OCI-LY3 (cell line): ENCODE measurements at regions not wholly inside any gene's neighbourhood (a gene's known extent, or its start where the extent isn't known, plus 50 kb on each side); places are given as distances from the start of the nearest gene placed in this dataset.

Experiments used
- H2AFZ ChIP-seq: fragments of 200-600, 300-600 bp; shearing (Covaris generic); 2 replicates; pipeline ENCODE4 v1.6.0; 2014; ENCODE audit warnings: antibody characterized with exemption, low read depth, low read length
- H3K27ac ChIP-seq: fragments of 200-600, 300-600 bp; sonication (generic); 2 replicates; pipeline ENCODE4 v1.5.1; 2014; ENCODE audit warnings: mild to moderate bottlenecking, low read length, moderate library complexity, mixed read lengths
- H3K27me3 ChIP-seq: fragments of 200-600, 300-600 bp; sonication (generic); 2 replicates; pipeline ENCODE4 v1.6.1; 2014; ENCODE audit warnings: low read depth, low read length, mixed read lengths
- H3K36me3 ChIP-seq: fragments of 200-600, 300-600 bp; sonication (generic); replicated peaks from 2 replicates; pipeline ENCODE3; 2014; ENCODE audit warnings: low read depth, low read length, mixed read lengths
- H3K4me1 ChIP-seq: fragments of 300-600, 200-600 bp; sonication (generic); 2 replicates; pipeline ENCODE4 v1.6.1; 2014; ENCODE audit warnings: low read length, mixed read lengths
- H3K4me2 ChIP-seq: fragments of 200-600, 300-600 bp; sonication (generic); 2 replicates; pipeline ENCODE4 v1.6.1; 2014; ENCODE audit warnings: low read length, mixed read lengths
- H3K4me3 ChIP-seq: fragments of 300-600, 200-600 bp; sonication (generic); 2 replicates; pipeline ENCODE4 v1.5.1; 2014; ENCODE audit warnings: antibody characterized with exemption, mild to moderate bottlenecking, low read length, moderate library complexity
- H3K79me2 ChIP-seq: fragments of 300-600, 200-600 bp; shearing (Covaris generic); 2 replicates; pipeline ENCODE4 v1.6.1; 2014; ENCODE audit warnings: mild to moderate bottlenecking, low read length, mixed read lengths
- H3K9ac ChIP-seq: fragments of 300-600, 200-600 bp; shearing (Covaris generic); 2 replicates; pipeline ENCODE4 v1.6.0; 2014; ENCODE audit warnings: mild to moderate bottlenecking, low read length, moderate library complexity
- H3K9me3 ChIP-seq: fragments of 200-600, 300-600 bp; shearing (Covaris generic); 2 replicates; pipeline ENCODE4 v1.6.1; 2014; ENCODE audit warnings: low read length, mixed read lengths; ENCODE audit not compliant: insufficient read depth
- H4K20me1 ChIP-seq: fragments of 200-600, 300-600 bp; sonication (generic); 2 replicates; pipeline ENCODE4 v1.6.1; 2016; ENCODE audit warnings: low read length, mixed read lengths; ENCODE audit not compliant: insufficient read depth
- EZH2phosphoT487 ChIP-seq: fragments of 200-600 bp; shearing (Covaris generic); IDR thresholded peaks from 2 replicates; pipeline ENCODE4 v1.6.1; 2018; ENCODE audit warnings: antibody characterized with exemption, mixed run types, low read depth
- TF ChIP-seq, protein P1 (sequence below): fragments of 200-600, 300-600 bp; sonication (generic); IDR thresholded peaks from 2 replicates; pipeline ENCODE4 v1.5.1; 2014; ENCODE audit warnings: antibody characterized with exemption, low read length, low read depth

DNA sequence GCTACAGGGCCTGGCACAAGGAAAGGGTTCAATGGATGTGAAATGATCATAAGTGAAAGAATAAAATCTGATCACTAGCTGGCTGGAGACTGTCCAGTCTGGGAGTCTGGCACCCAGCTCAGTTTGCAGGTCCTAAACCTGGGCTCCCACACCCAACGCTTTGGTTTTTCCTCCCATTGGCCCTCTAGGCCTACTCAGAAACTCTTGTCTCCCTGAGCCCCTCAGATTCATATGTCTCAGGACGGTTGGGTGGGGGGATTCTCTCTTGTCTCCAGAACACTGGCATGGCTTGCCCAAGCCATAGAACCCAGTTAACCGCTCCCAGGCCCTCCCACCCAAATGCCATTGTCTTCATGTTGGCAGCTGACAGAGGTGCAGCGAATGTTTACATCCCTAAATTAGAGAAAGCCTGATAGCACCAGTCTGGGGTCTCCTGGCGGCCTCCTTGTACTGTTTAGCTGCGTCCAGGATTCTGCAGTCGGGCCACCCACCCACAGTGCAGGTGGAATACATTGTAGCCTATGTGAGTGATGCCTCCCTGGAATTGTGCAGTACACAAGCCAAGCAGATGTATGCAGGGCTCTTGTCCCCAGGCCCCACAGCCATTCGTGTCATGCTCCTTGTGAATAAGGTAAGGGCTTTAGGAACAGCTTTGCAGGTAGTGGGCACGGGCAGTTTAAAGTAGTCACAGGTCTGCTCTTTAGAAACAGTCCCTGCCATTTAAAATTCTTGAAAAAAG lies 266.3 kb downstream of the XXYLT1 start:
- no peaks in the 10 kb centered on the region for H3K36me3 ChIP-seq
- TF ChIP-seq, protein P1, sequence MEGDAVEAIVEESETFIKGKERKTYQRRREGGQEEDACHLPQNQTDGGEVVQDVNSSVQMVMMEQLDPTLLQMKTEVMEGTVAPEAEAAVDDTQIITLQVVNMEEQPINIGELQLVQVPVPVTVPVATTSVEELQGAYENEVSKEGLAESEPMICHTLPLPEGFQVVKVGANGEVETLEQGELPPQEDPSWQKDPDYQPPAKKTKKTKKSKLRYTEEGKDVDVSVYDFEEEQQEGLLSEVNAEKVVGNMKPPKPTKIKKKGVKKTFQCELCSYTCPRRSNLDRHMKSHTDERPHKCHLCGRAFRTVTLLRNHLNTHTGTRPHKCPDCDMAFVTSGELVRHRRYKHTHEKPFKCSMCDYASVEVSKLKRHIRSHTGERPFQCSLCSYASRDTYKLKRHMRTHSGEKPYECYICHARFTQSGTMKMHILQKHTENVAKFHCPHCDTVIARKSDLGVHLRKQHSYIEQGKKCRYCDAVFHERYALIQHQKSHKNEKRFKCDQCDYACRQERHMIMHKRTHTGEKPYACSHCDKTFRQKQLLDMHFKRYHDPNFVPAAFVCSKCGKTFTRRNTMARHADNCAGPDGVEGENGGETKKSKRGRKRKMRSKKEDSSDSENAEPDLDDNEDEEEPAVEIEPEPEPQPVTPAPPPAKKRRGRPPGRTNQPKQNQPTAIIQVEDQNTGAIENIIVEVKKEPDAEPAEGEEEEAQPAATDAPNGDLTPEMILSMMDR: no peak
- TF ChIP-seq EZH2phosphoT487: no peak
- peaks cover 26% of the 10 kb centered on the region for H3K27me3 ChIP-seq
- H2AFZ ChIP-seq: no peak overlapping the region
- no peaks in the 10 kb centered on the region for H4K20me1 ChIP-seq
- no peaks in the 10 kb centered on the region for H3K79me2 ChIP-seq
- H3K4me3 ChIP-seq: no peak overlapping the region
- H3K9ac ChIP-seq: no peak overlapping the region
- H3K4me1 ChIP-seq: peaks cover 40% of the 10 kb centered on the region
- no peaks in the 10 kb centered on the region for H3K9me3 ChIP-seq
- H3K4me2 ChIP-seq: no peak overlapping the region
- no peak overlapping the region for H3K27ac ChIP-seq

DNA sequence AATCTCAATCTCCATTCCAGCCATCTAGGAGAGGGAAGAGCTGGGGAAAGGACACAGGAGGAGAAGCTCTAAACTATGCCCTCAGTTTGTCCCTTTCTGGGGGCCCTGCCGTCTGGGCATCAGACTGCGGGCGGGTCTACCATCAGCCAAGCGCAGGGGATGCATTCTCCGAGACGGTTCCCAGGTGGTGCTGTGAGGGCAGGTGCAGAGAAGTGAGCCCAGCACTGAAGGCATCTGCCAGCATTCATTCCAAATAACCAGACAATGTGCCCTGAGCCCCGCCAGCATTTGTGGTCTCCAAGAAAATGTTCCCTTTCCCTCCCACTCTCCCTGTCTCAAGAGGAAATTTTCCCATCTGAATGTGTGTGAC lies 265.7 kb downstream of the XXYLT1 start:
- Histone ChIP-seq H3K27me3 (peaks cover 28% of the 10 kb centered on the region), H3K9ac (no peak overlapping the region), H4K20me1 (no peaks in the 10 kb centered on the region), H3K4me3 (no peak overlapping the region), H3K4me2 (no peak overlapping the region), H3K9me3 (no peaks in the 10 kb centered on the region), H3K4me1 (peaks cover 46% of the 10 kb centered on the region), H2AFZ (no peak overlapping the region), H3K36me3 (no peaks in the 10 kb centered on the region), H3K27ac (no peak overlapping the region), H3K79me2 (no peaks in the 10 kb centered on the region)
- TF ChIP-seq EZH2phosphoT487: no peak
- TF ChIP-seq, protein P1: no peak

DNA sequence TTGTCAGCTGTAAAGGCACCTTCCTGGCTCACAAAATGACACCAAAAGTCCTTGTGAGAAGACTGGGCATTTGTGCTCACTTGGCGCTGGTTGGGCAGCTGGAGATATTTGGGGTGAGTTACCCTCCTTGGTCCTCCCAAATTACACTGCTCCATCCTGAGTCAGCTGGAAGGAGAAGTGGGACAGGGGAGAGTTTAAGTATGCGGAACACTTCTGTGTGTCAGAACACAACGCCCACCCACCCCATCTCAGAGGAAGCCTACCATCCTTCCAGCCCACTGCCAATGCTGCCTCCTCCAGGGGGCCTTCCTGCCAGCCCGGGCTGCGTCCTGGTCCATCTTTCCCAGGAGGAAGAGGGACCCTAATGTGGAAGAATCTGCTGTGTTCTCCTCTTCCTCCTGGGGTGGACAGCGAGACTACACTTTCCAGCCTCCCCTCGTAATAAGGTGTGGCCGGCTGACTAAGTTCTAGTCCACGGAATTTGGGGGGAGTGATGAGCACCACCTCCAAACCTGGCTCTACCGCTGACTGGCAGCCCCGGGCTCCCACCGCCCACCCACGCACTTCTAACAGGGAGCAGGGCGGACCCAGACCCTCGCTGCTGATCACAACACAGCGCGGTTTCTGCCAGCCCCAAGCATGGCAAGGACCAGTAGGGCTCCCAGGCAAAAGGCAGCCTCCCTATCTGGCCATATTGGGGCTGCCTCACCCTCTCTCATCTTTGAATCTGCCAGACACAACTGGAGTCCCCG lies 265.0 kb downstream of the XXYLT1 start:
- Histone ChIP-seq H3K27ac (no peak overlapping the region), H3K4me2 (no peak overlapping the region), H2AFZ (no peak overlapping the region), H3K9ac (no peak overlapping the region), H3K4me3 (no peak overlapping the region), H4K20me1 (no peaks in the 10 kb centered on the region), H3K36me3 (no peaks in the 10 kb centered on the region), H3K4me1 (peaks cover 52% of the 10 kb centered on the region), H3K27me3 (peaks cover 24% of the 10 kb centered on the region), H3K79me2 (no peaks in the 10 kb centered on the region), H3K9me3 (no peaks in the 10 kb centered on the region)
- TF ChIP-seq, protein P1: no peak
- no peak for TF ChIP-seq EZH2phosphoT487

DNA sequence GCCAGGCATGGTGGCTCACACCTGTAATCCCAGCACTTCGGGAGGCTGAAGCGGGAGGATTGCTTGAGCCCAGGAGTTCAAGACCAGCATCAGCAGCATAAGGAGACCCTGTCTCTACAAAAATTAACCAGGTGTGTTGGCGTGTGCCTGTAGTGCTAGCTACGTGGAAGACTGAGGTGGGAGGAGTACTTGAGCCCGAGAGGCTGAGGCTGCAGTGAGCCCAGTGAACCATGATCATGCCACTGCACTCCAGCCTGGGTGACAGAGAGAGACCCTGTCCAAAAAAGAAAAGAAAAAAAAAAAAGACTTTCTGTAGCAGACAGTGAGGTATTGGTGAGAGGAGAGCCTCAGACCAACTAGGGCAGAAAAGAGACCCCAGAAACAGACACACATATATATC lies 263.8 kb downstream of the XXYLT1 start:
- Histone ChIP-seq H3K4me1 (peaks cover 50% of the 10 kb centered on the region), H3K79me2 (no peaks in the 10 kb centered on the region), H3K9ac (no peak overlapping the region), H4K20me1 (no peaks in the 10 kb centered on the region), H3K27me3 (peaks cover 16% of the 10 kb centered on the region), H3K4me3 (no peak overlapping the region), H3K4me2 (peak overlapping the region; percentile 3; the same call in 1 of the 2 replicates), H3K9me3 (no peaks in the 10 kb centered on the region), H3K36me3 (no peaks in the 10 kb centered on the region), H3K27ac (no peak overlapping the region), H2AFZ (no peak overlapping the region)
- no peak for TF ChIP-seq EZH2phosphoT487
- TF ChIP-seq, protein P1: no peak
